CD4-positive, alpha-beta T cell (primary cell): ENCODE measurements at regions not wholly inside any gene's neighbourhood (a gene's known extent, or its start where the extent isn't known, plus 50 kb on each side); places are given as distances from the start of the nearest gene placed in this dataset.
A peak's percentile ranks its signal among the peaks of the same experiment; 100 is the strongest.

Source experiments
- ATAC-seq: fragments of 200-7000 bp; cut with Tn5 transposase; one replicate; pipeline ENCODE4 v1.10.0; 2022; ENCODE audit warnings: mild to moderate bottlenecking; ENCODE audit not compliant: poor library complexity
- CTCF ChIA-PET: fragments of 350-600 bp; sonication (Branson Sonifier 250); formaldehyde crosslinking; loops from one replicate; lab custom pipeline; 2021; ENCODE audit warnings: antibody characterized with exemption, inconsistent platforms; lab: Charles Lee
- POLR2A ChIA-PET: fragments of 350-600 bp; sonication (Branson Sonifier 250); formaldehyde crosslinking; loops from one replicate; lab custom pipeline; 2021; ENCODE audit warnings: antibody characterized with exemption, inconsistent platforms; lab: Charles Lee
- DNase-seq, 14 experiments: peaks; one replicate each; pipeline ENCODE4 v3.0.0-alpha.2; 2013 to 2020; ENCODE audit warnings: mixed read lengths in 2 of 14
- H3K27ac ChIP-seq, 2 donors: one replicate each; pipeline versions ENCODE4 v1.5.1 to v1.7.0; 2013; ENCODE audit warnings: low read length in 2 of 2, low read depth in 1 of 2, mild to moderate bottlenecking in 1 of 2
- H3K27me3 ChIP-seq, 2 experiments: 1 replicate in 1 of 2; 2 replicates in 1 of 2; pipeline versions ENCODE4 v1.6.1 to v1.7.0; 2013; ENCODE audit warnings: low read length in 2 of 2, control low read depth in 1 of 2, mild to moderate bottlenecking in 1 of 2, moderate library complexity in 1 of 2; ENCODE audit not compliant: insufficient read depth in 2 of 2, control insufficient read depth in 1 of 2
- H3K36me3 ChIP-seq: one replicate; pipeline ENCODE4 v1.6.1; 2013; ENCODE audit warnings: low read length, control low read depth; ENCODE audit not compliant: insufficient read depth
- H3K4me1 ChIP-seq: one replicate; pipeline ENCODE4 v1.6.1; 2013; ENCODE audit warnings: low read length, control low read depth; ENCODE audit not compliant: insufficient read depth
- H3K4me3 ChIP-seq: one replicate; pipeline ENCODE4 v1.5.1; 2013; ENCODE audit warnings: mild to moderate bottlenecking, low read length, moderate library complexity
- H3K9me3 ChIP-seq, 2 experiments: 1 replicate in 1 of 2; 2 replicates in 1 of 2; pipeline versions ENCODE4 v1.6.1 to v1.7.0; 2013; ENCODE audit warnings: low read length in 2 of 2, mild to moderate bottlenecking in 2 of 2, control low read depth in 1 of 2, moderate library complexity in 1 of 2; ENCODE audit not compliant: control insufficient read depth in 1 of 2, insufficient read depth in 1 of 2
- H3K27ac Mint-ChIP-seq: one replicate; pipeline ENCODE4 v1.8.0; 2020; ENCODE audit warnings: mixed read lengths
- H3K27me3 Mint-ChIP-seq: one replicate; pipeline ENCODE4 v1.8.0; 2021; ENCODE audit warnings: mixed read lengths
- H3K36me3 Mint-ChIP-seq: one replicate; pipeline ENCODE4 v1.8.0; 2021; ENCODE audit warnings: low read depth, mixed read lengths
- H3K4me1 Mint-ChIP-seq: one replicate; pipeline ENCODE4 v1.8.0; 2021; ENCODE audit warnings: low read depth, mixed read lengths
- H3K4me3 Mint-ChIP-seq: one replicate; pipeline ENCODE4 v1.8.0; 2020; ENCODE audit warnings: mild to moderate bottlenecking, mixed read lengths
- H3K9me3 Mint-ChIP-seq: one replicate; pipeline ENCODE4 v1.8.0; 2020; ENCODE audit warnings: mixed read lengths
- CTCF ChIP-seq: fragments of 200-600 bp; IDR thresholded peaks from one replicate; pipeline ENCODE4 v1.8.0; 2022; ENCODE audit warnings: antibody characterized with exemption, mild to moderate bottlenecking
- intact Hi-C, 2 experiments: fragments of 100-400 bp; cut with DNase I in 1 of 2; cut with micrococcal nuclease in 1 of 2; formaldehyde crosslinking; loops; one replicate each; pipeline versions ENCODE4 v1.15.1 to v1.9.0; 2023 to 2025; cut with DNase I, micrococcal nuclease

- Mint-ChIP-seq H3K27me3 (no peaks in the 10 kb centered on the region), H3K4me1 (peaks cover 7% of the 10 kb centered on the region), H3K9me3 (no peaks in the 10 kb centered on the region), H3K36me3 (no peaks in the 10 kb centered on the region), H3K4me3 (no peak overlapping the region), H3K27ac (no peak overlapping the region)
- Histone ChIP-seq H3K27me3 (no peaks in the 10 kb centered on the region), H3K4me1 (no peaks in the 10 kb centered on the region), H3K36me3 (no peaks in the 10 kb centered on the region), H3K4me3 (no peak overlapping the region), H3K27ac (no peak overlapping the region), H3K9me3 (no peaks in the 10 kb centered on the region)
- DNase-seq = no peak
- ChIA-PET CTCF (no interaction called here), POLR2A (no interaction called here)
- intact Hi-C loops = no loop called here
- no peak for ATAC-seq
- TF ChIP-seq CTCF = no peak
Observed at GRCh38 chr3:140756240-140757016, 78.6 kb downstream of the TRIM42 start.

- Mint-ChIP-seq H3K4me3 (no peak overlapping the region), H3K36me3 (no peaks in the 10 kb centered on the region), H3K27me3 (no peaks in the 10 kb centered on the region), H3K9me3 (no peaks in the 10 kb centered on the region), H3K27ac (peak overlapping the region; percentile 8), H3K4me1 (peaks cover 7% of the 10 kb centered on the region)
- intact Hi-C loops = no loop called here
- ATAC-seq = no peak
- H3K36me3 ChIP-seq = no peaks in the 10 kb centered on the region
- no peaks in the 10 kb centered on the region for H3K4me1 ChIP-seq
- no peak overlapping the region for H3K27ac ChIP-seq
- H3K4me3 ChIP-seq = no peak overlapping the region
- DNase-seq = no peak
- H3K27me3 ChIP-seq = no peaks in the 10 kb centered on the region
- no peaks in the 10 kb centered on the region for H3K9me3 ChIP-seq
- ChIA-PET POLR2A (no interaction called here), CTCF (no interaction called here)
- no peak for TF ChIP-seq CTCF
Observed at GRCh38 chr3:140758791-140759444, 81.1 kb downstream of the TRIM42 start.

GRCh38 chr3:140760324-140761075 is 82.6 kb downstream of the TRIM42 start:
- CTCF ChIA-PET = no interaction called here
- H3K9me3 ChIP-seq = no peaks in the 10 kb centered on the region
- H3K4me1 ChIP-seq = no peaks in the 10 kb centered on the region
- H3K36me3 ChIP-seq = no peaks in the 10 kb centered on the region
- ATAC-seq (no peak), DNase-seq (no peak)
- H3K4me3 ChIP-seq = no peak overlapping the region
- Mint-ChIP-seq H3K27ac (no peak overlapping the region), H3K4me1 (peaks cover 7% of the 10 kb centered on the region), H3K27me3 (no peaks in the 10 kb centered on the region), H3K4me3 (no peak overlapping the region), H3K36me3 (no peaks in the 10 kb centered on the region), H3K9me3 (no peaks in the 10 kb centered on the region)
- POLR2A ChIA-PET = no interaction called here
- no peak for TF ChIP-seq CTCF
- H3K27me3 ChIP-seq = no peaks in the 10 kb centered on the region
- intact Hi-C loops = no loop called here
- H3K27ac ChIP-seq = no peak overlapping the region
